ENCODE measurements at regions not wholly inside any gene's neighbourhood (a gene's known extent, or its start where the extent isn't known, plus 50 kb on each side); places are given as distances from the start of the nearest gene placed in this dataset.

DNA sequence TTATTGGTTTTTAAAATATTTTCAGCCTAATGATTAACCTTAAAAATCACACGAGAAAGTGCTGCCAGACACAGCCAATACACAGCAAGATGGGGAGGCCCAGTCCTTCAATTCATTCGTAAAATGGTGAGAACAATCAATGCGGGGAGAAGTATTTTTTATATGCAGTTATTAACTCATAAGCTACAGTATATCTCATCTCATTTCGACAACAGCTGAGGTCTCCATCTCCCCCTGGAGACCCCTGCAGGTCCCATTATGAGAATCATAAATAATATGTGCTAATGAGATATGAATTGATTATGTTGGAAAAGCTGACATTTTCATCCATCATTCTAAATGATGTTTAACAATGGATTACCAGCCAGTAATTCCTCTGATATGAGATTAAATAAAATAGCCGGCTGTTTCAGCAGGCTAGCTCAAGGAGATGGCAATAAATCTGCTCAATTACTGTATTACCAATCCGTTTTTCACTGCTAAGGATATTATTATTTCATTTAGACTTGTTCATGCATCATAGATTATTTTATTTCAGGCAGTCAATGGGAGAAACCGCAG lies 535.8 kb downstream of the GALR1 start:
- DNase-seq (ENCODE audit: extremely low read depth, low read depth), result no peak
- TF ChIP-seq, protein P1, sequence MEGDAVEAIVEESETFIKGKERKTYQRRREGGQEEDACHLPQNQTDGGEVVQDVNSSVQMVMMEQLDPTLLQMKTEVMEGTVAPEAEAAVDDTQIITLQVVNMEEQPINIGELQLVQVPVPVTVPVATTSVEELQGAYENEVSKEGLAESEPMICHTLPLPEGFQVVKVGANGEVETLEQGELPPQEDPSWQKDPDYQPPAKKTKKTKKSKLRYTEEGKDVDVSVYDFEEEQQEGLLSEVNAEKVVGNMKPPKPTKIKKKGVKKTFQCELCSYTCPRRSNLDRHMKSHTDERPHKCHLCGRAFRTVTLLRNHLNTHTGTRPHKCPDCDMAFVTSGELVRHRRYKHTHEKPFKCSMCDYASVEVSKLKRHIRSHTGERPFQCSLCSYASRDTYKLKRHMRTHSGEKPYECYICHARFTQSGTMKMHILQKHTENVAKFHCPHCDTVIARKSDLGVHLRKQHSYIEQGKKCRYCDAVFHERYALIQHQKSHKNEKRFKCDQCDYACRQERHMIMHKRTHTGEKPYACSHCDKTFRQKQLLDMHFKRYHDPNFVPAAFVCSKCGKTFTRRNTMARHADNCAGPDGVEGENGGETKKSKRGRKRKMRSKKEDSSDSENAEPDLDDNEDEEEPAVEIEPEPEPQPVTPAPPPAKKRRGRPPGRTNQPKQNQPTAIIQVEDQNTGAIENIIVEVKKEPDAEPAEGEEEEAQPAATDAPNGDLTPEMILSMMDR (IDR thresholded peaks at IDR 0.05; ENCODE audit: low read depth, low read length), result no peak

DNA sequence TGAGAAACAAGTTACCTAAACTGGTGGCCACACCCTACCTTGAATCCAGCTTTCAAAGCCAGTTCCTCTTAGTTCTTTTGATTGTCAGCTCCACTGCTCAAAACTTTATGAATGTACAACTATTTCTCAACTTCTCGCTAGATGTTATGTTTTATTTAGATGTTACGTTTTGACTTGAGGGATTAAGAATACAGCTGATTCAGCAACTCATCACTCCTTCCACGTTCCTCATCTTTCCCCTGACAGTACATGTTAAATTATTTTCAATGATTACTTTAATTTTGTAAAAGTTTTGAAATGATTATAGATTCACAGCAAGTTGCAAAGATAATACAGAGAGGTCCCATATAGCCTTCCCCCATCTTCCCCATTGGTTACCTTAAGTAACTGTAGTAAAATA lies 553.4 kb downstream of the GALR1 start:
- no peak for DNase-seq (ENCODE audit: extremely low read depth, low read depth)
- TF ChIP-seq, protein P1 (IDR thresholded peaks at IDR 0.05; ENCODE audit: low read depth, low read length), result no peak

DNA sequence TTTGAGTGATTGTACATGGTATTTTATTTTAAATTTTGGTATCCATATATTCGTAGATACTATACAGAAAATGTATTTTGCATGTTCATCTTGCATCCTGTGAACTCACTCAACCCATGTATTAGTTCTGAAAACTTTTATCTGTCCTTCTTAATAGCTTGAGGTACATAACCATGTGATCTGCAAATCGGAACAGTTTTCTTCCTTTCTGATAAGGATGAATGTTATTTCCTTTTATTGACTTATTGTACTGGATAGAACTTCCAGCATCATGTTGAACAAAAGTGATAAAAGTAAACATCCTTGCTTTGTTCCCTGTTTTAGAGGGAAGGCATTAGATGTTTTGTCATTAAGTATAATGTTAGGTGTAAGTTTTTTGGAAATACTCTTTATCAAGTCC lies 554.7 kb downstream of the GALR1 start:
- DNase-seq (ENCODE audit: extremely low read depth, low read depth), result no peak

DNA sequence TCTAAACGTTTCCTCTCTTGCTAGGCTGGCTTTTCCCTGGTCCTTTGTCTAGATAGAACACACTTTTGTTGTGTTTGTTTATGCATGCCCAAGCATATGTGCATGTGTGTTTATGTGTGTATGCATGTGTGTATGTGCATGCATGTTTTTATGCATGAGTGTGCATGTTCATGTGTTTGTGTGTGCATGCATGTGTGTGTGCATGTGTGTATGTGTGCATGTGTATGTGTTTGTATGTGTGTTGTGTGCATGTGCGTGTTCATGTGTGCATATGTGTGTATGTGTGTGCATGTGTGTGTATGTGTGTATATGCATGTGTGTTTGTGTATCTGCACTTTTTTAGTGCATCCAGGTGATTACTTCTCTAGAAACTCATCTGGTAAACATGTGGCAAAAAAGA lies 558.0 kb downstream of the GALR1 start:
- DNase-seq (ENCODE audit: extremely low read depth, low read depth), result no peak
- TF ChIP-seq, protein P1 (IDR thresholded peaks at IDR 0.05; ENCODE audit: low read depth, low read length), result no peak

More for the DNA sequence above, 554.7 kb downstream of the GALR1 start:
- TF ChIP-seq, protein P1 (IDR thresholded peaks at IDR 0.05; ENCODE audit: low read depth, low read length), result no peak

DNA sequence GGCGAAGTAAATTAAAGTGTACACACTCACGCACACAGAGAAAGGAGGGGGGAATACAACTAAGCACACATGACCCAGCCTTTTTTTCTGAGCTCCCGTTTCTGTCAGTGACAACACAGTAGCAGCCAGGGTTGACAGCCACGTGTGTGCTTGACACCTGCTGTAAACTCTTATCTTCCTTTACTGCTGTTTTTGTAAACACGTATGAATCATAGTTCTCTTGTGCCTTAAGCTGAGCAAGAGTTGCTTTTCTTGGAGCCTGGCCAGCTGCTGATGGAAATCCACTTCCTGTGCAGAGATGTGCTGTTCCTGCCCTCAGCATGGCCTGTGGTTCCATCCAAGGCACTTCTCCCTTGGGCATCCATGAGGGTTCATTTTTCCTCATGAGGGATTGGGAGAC lies 561.9 kb downstream of the GALR1 start:
- no peak for DNase-seq (ENCODE audit: extremely low read depth, low read depth)
- TF ChIP-seq, protein P1 (IDR thresholded peaks at IDR 0.05; ENCODE audit: low read depth, low read length), result no peak

DNA sequence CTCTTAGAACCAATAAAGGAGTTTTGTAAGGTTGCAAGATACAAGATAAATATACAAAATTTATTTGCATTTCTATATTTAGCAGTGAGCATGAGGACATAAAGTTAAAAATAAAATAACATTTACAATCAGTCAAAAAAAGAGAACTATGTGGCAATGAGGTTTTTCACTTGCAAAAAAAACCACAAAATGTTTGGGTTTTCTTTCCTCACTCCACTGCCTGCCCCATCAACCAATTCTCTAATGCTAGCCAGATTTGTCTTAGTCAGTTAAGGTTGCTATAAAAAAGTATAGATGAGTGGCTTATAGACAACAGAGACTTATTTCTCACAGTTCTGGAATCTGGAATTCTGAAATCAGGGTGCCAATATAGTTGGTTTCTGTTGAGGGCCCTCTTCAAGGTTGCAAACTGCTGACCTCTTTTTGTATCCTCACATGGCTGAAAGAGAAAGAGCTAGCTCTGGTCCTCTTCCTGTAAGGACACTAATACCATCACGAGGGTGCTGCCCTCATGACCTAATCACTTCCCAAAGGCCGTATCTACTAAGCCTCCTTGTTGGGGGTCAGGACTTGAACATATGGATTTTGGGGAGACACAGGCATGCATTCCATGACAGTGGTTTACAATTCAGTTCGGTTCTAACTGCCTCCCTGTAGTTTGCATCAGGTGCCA lies 566.2 kb downstream of the GALR1 start:
- TF ChIP-seq, protein P1 (IDR thresholded peaks at IDR 0.05; ENCODE audit: low read depth, low read length), result no peak
- DNase-seq (ENCODE audit: extremely low read depth, low read depth), result no peak

DNA sequence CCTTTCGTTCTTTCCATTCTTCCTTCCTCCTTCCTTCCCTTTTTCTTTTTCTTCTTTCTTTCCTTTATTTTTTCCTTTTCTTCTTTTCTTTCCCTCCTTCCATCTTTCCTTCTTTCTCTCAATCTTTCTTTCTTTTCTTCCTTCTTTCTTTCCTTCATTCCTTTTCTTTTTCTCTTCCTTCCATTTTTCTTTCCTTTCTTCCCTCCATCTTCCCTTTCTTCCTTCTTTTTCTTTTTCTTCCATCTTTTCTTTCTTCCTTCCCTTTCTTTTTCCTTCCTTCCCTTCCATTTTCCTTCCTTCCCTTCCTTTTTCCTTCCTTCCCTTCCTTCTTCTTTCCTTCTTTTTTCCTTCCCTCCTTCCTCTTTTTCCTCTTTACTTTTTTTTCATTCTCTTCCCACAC lies 568.7 kb downstream of the GALR1 start:
- no peak for DNase-seq (ENCODE audit: extremely low read depth, low read depth)
- TF ChIP-seq, protein P1 (IDR thresholded peaks at IDR 0.05; ENCODE audit: low read depth, low read length), result no peak

All from AG09319 (cell line).